Endometrium (tissue), 2 donors: ENCODE measurements at regions not wholly inside any gene's neighbourhood (a gene's known extent, or its start where the extent isn't known, plus 50 kb on each side); places are given as distances from the start of the nearest gene placed in this dataset.
"Not testable (repeated sequence)": the region's sequence is repeated elsewhere in the genome, so short reads cannot be mapped to it uniquely, and the experiment has no call there.

ENCODE experiments used
- FAIRE-seq: peaks from 2 replicates; lab custom pipeline; 2012; peaks lifted over from hg19 to GRCh38; lab: Jason Lieb, UNC
- donor health status: control.
- donor health status: control.

- FAIRE-seq = no peak
Observed at GRCh38 chr11:127825183-127825582, 762.2 kb downstream of the ETS1 start.

GRCh38 chr11:127818625-127819024 is 768.7 kb downstream of the ETS1 start:
- no peak for FAIRE-seq

- FAIRE-seq = no peak
Observed at GRCh38 chr11:127816962-127817361, 770.4 kb downstream of the ETS1 start.

GRCh38 chr11:127815331-127815730 is 772.0 kb downstream of the ETS1 start:
- FAIRE-seq = no peak

- FAIRE-seq = no peak
Observed at GRCh38 chr11:127806501-127806900, 780.9 kb downstream of the ETS1 start.

GRCh38 chr11:127805771-127806170 is 781.6 kb downstream of the ETS1 start:
- no peak for FAIRE-seq

- no peak for FAIRE-seq
Observed at GRCh38 chr11:127804747-127805400, 782.5 kb downstream of the ETS1 start.

- FAIRE-seq = no peak
Observed at GRCh38 chr11:127803755-127804154, 783.6 kb downstream of the ETS1 start.

GRCh38 chr11:127800989-127801688 is 786.2 kb downstream of the ETS1 start:
- no peak for FAIRE-seq

- FAIRE-seq = no peak
Observed at GRCh38 chr11:127795326-127795725, 792.0 kb downstream of the ETS1 start.

- no peak for FAIRE-seq
Observed at GRCh38 chr11:127791844-127792243, 791.3 kb upstream of the KIRREL3 start.

GRCh38 chr11:127790592-127790991 is 790.0 kb upstream of the KIRREL3 start:
- FAIRE-seq = no peak

- no peak for FAIRE-seq
Observed at GRCh38 chr11:127789927-127790326, 789.4 kb upstream of the KIRREL3 start.

GRCh38 chr11:127772938-127773337 is 772.4 kb upstream of the KIRREL3 start:
- FAIRE-seq = not testable (repeated sequence)

- not testable (repeated sequence) for FAIRE-seq
Observed at GRCh38 chr11:127768931-127769330, 768.4 kb upstream of the KIRREL3 start.

- no peak for FAIRE-seq
Observed at GRCh38 chr11:127766734-127767133, 766.2 kb upstream of the KIRREL3 start.

GRCh38 chr11:127738771-127739286 is 738.3 kb upstream of the KIRREL3 start:
- FAIRE-seq = no peak

- FAIRE-seq = no peak
Observed at GRCh38 chr11:127737499-127737898, 736.9 kb upstream of the KIRREL3 start.

GRCh38 chr11:127733552-127733951 is 733.0 kb upstream of the KIRREL3 start:
- no peak for FAIRE-seq

- FAIRE-seq = no peak
Observed at GRCh38 chr11:127726367-127726766, 725.8 kb upstream of the KIRREL3 start.

- no peak for FAIRE-seq
Observed at GRCh38 chr11:127723714-127724113, 723.1 kb upstream of the KIRREL3 start.

- no peak for FAIRE-seq
Observed at GRCh38 chr11:127713226-127713625, 712.7 kb upstream of the KIRREL3 start.

- no peak for FAIRE-seq
Observed at GRCh38 chr11:127711748-127712147, 711.2 kb upstream of the KIRREL3 start.

GRCh38 chr11:127710831-127711230 is 710.3 kb upstream of the KIRREL3 start:
- FAIRE-seq = no peak
